ENCODE measurements at regions not wholly inside any gene's neighbourhood (a gene's known extent, or its start where the extent isn't known, plus 50 kb on each side); places are given as distances from the start of the nearest gene placed in this dataset.

- H3K27me3 ChIP-seq (replicated peaks in 1 of 4; ENCODE audit: control insufficient read depth in 3 of 4, extremely low read depth in 1 of 4, insufficient read depth in 3 of 4, low read length in 3 of 4): peaks cover 0 to 3% (median 2%) of the 10 kb centered on the region in 4 experiments; a peak in 2 of 7 replicates
- WGBS, 2 experiments (ENCODE audit: extremely low coverage in 1 of 2, insufficient coverage in 1 of 2, insufficient read length in 1 of 2, insufficient replicate concordance in 2 of 2, low coverage in 1 of 2, low lambda C conversion rate in 2 of 2, missing lambda C conversion rate in 1 of 2): 93% methylated on average over 5 of the region's 5 CpGs; no CpG with 5 or more reads in 1 of the 2 experiments
- H3K9ac ChIP-seq (replicated peaks in 1 of 4; ENCODE audit: extremely low read depth in 1 of 4, low read depth in 3 of 4, low read length in 3 of 4): no peak overlapping the region
- no peak overlapping the region for H2AK5ac ChIP-seq (ENCODE audit: low read depth, low read length)
- no peaks in the 10 kb centered on the region for H3K79me2 ChIP-seq (ENCODE audit: control insufficient read depth in 1 of 2, insufficient read depth in 2 of 2, low read length in 2 of 2)
- no peak overlapping the region for H4K91ac ChIP-seq (replicated peaks; ENCODE audit: insufficient read length, low read length)
- no peak overlapping the region for H2BK120ac ChIP-seq (replicated peaks; ENCODE audit: low read depth, low read length)
- ChIA-PET CTCF (ENCODE audit: partially characterized antibody) (interaction anchor here (1.1 to 2.4 kb wide), 6 partner anchors 9 to 69 kb away, joined by 3 to 13 read pairs (median 6); no protein-coding TSS in a partner anchor), POLR2A (ENCODE audit: partially characterized antibody) (no interaction called here)
- no peaks in the 10 kb centered on the region for H3K79me1 ChIP-seq (ENCODE audit: low read depth, low read length)
- H2AFZ ChIP-seq (ENCODE audit: low read length): no peak overlapping the region
- H3K4ac ChIP-seq (replicated peaks; ENCODE audit: insufficient read length, low read depth, low read length): no peak overlapping the region
- H3K36me3 ChIP-seq (ENCODE audit: control insufficient read depth in 2 of 4, insufficient read depth in 4 of 4, low read length in 3 of 4): no peaks in the 10 kb centered on the region
- no peak overlapping the region for H3K27ac ChIP-seq (ENCODE audit: low read depth, low read length)
- 0 out of 2 replicates have a peak overlapping the region, but pooled peaks have one; percentile 21 for H3K18ac ChIP-seq (ENCODE audit: extremely low read depth, low read length)
- no peaks in the 10 kb centered on the region for H3K9me3 ChIP-seq (ENCODE audit: insufficient read depth in 2 of 2, low read depth in 1 of 2, low read length in 1 of 2)
- no peak overlapping the region for H3K14ac ChIP-seq (ENCODE audit: insufficient read length)
- H3K23ac ChIP-seq (ENCODE audit: insufficient read length): no peak overlapping the region
- H2BK20ac ChIP-seq (ENCODE audit: low read length): 0 out of 2 replicates have a peak overlapping the region, but pooled peaks have one; percentile 36
- H2BK12ac ChIP-seq (ENCODE audit: low read depth, low read length): no peak overlapping the region
- H4K8ac ChIP-seq (ENCODE audit: extremely low read depth, insufficient read depth, low read length): no peak overlapping the region
- no peak overlapping the region for H3K4me2 ChIP-seq (ENCODE audit: insufficient read depth in 1 of 2, low read depth in 2 of 2, low read length in 2 of 2)
- H2BK15ac ChIP-seq (ENCODE audit: low read length): peak overlapping the region; percentile 25; the same call in 1 of the 2 replicates
- no peaks in the 10 kb centered on the region for H4K20me1 ChIP-seq (replicated peaks in 1 of 2; ENCODE audit: control insufficient read depth in 1 of 2, insufficient read depth in 2 of 2, low read length in 2 of 2)
- H2BK5ac ChIP-seq (ENCODE audit: low read depth, low read length): peak overlapping the region; percentile 27; the same call in 1 of the 2 replicates
- no peak overlapping the region for H3K56ac ChIP-seq (replicated peaks; ENCODE audit: insufficient read length, low read depth, low read length)
- peaks cover 4 to 18% (median 12%) of the 10 kb centered on the region in 4 experiments for H3K4me1 ChIP-seq (replicated peaks in 1 of 4; ENCODE audit: control insufficient read depth in 3 of 4, insufficient read depth in 4 of 4, low read length in 3 of 4)
- H4K5ac ChIP-seq (ENCODE audit: insufficient read length, low read depth, low read length): no peak overlapping the region
- H3K4me3 ChIP-seq (ENCODE audit: extremely low read depth in 1 of 4, insufficient read depth in 2 of 4, low read depth in 3 of 4, low read length in 4 of 4): no peak overlapping the region
- no peak for DNase-seq (ENCODE audit: low read depth in 1 of 2, low spot score in 2 of 2)
- FAIRE-seq: no peak
- peaks cover 4% of the 10 kb centered on the region; the same call in 1 of the 2 replicates for H3K23me2 ChIP-seq (ENCODE audit: low read depth, low read length)
- TF ChIP-seq CHD2 (IDR thresholded peaks at IDR 0.05; ENCODE audit: low read length): no peak
- TF ChIP-seq SUZ12 (IDR thresholded peaks at IDR 0.05; ENCODE audit: low read length): no peak
- TF ChIP-seq, protein P1, sequence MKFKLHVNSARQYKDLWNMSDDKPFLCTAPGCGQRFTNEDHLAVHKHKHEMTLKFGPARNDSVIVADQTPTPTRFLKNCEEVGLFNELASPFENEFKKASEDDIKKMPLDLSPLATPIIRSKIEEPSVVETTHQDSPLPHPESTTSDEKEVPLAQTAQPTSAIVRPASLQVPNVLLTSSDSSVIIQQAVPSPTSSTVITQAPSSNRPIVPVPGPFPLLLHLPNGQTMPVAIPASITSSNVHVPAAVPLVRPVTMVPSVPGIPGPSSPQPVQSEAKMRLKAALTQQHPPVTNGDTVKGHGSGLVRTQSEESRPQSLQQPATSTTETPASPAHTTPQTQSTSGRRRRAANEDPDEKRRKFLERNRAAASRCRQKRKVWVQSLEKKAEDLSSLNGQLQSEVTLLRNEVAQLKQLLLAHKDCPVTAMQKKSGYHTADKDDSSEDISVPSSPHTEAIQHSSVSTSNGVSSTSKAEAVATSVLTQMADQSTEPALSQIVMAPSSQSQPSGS (IDR thresholded peaks at IDR 0.05; ENCODE audit: low read length): no peak
- no peak for TF ChIP-seq TAF1 (IDR thresholded peaks at IDR 0.05; ENCODE audit: low read depth, low read length)
- no peak for TF ChIP-seq RNF2 (IDR thresholded peaks at IDR 0.05; ENCODE audit: borderline replicate concordance, low read depth, low read length, missing control alignments, poor library complexity, severe bottlenecking)
- TF ChIP-seq POLR2A (IDR thresholded peaks at IDR 0.05; ENCODE audit: control extremely low read depth in 1 of 2, low read depth in 2 of 2, low read length in 2 of 2): no peak
- TF ChIP-seq BACH1 (IDR thresholded peaks at IDR 0.05; ENCODE audit: low read length): no peak
- no peak for TF ChIP-seq GABPA (IDR thresholded peaks at IDR 0.05; ENCODE audit: borderline replicate concordance, insufficient read depth, low read length)
- TF ChIP-seq KDM5A (IDR thresholded peaks at IDR 0.05; ENCODE audit: low read length): no peak
- TF ChIP-seq KDM4A (IDR thresholded peaks at IDR 0.05; ENCODE audit: low read depth, low read length, severe bottlenecking): no peak
- no peak for TF ChIP-seq SRF (IDR thresholded peaks at IDR 0.05; ENCODE audit: low read depth, low read length)
- TF ChIP-seq NRF1 (IDR thresholded peaks at IDR 0.05; ENCODE audit: low read depth, low read length): no peak
- TF ChIP-seq NANOG (IDR thresholded peaks at IDR 0.05; ENCODE audit: insufficient read depth, low read depth, low read length, poor library complexity, severe bottlenecking): no peak
Observed at GRCh38 chr1:47571161-47571560, 133.3 kb downstream of the FOXD2 start.

Data from H1 (cell line).